ENCODE measurements at regions not wholly inside any gene's neighbourhood (a gene's known extent, or its start where the extent isn't known, plus 50 kb on each side); places are given as distances from the start of the nearest gene placed in this dataset.
"Not testable (repeated sequence)": the region's sequence is repeated elsewhere in the genome, so short reads cannot be mapped to it uniquely, and the experiment has no call there.

- DNase-seq, result not testable (repeated sequence)
Observed at GRCh38 chr2:87660164-87660563, 87.7 kb upstream of the PLGLB2 start.

DNA sequence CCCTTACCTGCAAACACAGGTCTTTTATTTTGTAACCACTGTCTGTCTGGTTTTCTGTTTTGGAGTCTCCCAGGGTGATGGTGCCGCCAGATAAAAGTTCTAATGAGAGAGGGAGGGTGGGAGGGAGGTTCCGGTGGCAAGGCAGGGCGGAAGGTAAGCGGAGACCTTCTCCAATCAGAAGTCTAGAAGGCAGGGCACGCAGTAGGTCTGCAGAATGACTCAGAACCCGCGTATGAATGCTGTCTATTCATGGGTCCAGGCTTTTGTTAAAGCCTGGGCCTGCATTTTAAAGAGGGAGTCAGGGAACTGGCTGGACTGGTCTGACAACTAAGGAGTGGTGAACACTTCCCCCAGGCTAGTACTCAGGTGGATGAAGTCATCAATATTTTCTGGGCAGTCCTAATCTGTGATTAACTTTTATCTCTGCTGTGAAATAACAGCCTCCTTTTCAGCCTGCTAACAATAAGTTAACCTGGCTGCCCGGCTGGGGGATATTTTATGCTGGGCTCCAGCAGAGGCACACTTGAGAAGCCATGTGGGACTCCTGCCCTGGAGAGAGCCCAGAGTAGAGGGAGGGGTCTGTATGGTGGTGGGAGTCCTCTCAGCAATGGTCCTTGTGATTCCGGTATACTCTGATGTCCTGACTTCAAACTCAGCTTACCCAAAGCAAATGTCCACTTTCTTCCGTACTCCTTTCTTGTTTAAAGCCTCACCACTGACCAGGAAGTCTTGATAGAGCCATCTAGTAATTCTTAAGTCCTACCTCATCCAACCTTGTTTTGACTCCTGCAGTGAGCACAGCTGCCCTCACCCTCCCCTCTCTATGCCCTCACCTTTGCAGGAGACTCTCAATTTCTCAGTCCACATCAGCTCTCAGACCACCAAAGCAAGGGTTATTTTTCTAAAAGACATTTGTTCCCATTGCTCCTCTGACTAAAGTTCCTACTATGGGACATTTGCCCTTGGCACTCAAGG is 85.3 kb upstream of the PLGLB2 start:
- DNase-seq, result not testable (repeated sequence)

GRCh38 chr2:87663347-87663746 is 84.5 kb upstream of the PLGLB2 start:
- not testable (repeated sequence) for DNase-seq

- not testable (repeated sequence) for DNase-seq
Observed at GRCh38 chr2:87667027-87667426, 80.9 kb upstream of the PLGLB2 start.

GRCh38 chr2:87668361-87668760 is 79.5 kb upstream of the PLGLB2 start:
- DNase-seq, result not testable (repeated sequence)

DNA sequence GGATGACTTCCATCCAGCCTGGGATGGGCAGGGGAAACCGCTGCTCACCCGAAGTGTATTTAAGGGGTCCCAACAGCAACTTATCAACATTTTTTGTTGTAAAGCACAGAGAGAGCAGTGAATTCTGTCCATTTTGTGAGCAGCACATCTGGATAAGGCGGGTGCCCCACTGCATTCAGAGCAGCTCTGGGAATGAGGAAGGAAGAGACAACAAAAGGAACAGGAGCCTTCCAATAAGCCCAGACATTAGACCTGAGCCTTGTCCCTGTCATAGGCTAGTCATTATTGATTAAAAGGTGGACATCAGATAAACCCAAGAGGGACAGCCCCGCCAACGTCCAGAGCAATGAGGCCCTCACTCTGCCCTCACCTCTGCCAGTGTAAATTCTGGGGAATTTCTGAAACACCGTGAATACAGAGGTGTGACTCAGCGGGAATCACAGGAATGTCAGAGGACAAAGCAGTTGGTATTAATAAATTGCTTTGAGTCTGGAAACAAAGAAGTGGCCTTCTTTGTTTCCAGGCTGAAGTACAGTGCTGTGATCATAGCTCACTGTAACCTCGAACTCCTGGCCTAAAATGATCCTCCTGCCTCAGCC is 78.2 kb upstream of the PLGLB2 start:
- DNase-seq, result not testable (repeated sequence)

DNA sequence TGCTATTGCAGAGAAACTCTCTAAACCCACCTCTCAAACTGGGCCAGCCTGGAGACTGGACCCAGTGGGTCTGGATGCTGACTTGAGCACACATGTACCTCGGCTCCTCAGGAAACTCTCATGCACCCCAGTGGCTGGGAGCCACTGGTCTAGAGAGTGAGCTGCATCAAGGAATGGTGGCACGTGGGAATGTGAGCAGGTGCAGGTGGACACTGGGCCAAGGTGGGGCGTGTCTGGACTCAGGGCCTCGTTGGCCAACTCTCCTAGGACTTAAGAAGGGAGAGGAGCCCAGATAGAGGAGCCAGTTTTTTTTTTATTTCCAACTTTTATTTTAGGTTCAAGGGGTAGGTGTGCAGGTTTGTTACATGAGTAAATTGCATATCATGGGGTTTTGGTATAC is 75.5 kb upstream of the PLGLB2 start:
- not testable (repeated sequence) for DNase-seq

- DNase-seq, result not testable (repeated sequence)
Observed at GRCh38 chr2:87674729-87675128, 73.2 kb upstream of the PLGLB2 start.

DNA sequence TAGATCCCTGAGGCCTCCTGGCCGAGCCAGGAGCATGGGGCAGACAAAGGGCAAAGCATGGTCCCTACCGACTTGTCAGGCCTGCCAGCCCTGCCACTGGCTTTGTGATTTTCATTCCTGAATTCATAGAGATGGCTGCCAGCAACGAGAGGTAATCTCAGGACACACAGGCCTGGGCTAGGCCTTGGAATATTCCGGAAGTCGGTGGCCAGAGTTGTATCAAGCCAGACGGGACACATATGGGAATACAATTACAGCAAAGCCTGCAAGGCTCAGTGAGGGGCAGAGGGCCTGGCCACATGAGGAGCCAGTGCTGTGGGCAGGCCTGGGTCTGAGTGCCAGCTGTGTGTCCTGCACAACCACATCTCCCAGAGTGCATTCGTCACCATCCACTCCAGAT is 72.4 kb upstream of the PLGLB2 start:
- not testable (repeated sequence) for DNase-seq

DNA sequence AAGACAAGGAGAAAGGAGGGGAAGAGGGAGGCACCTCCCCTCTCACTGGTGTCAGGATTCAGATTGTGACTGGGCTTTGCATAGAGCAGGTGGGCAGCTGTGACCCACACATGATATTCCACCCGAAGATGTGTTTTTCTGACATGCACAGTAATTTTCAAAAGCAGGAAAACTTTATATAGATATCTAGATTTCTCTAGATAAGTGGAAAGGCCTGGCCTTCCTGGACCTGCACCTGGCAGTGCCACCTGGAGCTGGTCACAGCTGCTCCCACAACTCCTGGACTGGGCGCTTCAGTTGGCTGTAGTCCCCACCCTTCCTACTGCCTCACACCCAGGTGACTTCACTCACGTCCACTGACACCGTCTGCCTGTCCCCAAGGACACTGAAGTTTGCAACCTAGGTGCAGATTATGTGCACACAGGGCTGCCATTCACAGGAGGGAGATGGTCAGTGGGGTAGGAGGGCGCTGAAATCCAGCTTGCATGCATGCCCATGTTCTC is 70.4 kb upstream of the PLGLB2 start:
- DNase-seq, result not testable (repeated sequence)

- DNase-seq, result not testable (repeated sequence)
Observed at GRCh38 chr2:87678742-87679173, 69.1 kb upstream of the PLGLB2 start.

DNA sequence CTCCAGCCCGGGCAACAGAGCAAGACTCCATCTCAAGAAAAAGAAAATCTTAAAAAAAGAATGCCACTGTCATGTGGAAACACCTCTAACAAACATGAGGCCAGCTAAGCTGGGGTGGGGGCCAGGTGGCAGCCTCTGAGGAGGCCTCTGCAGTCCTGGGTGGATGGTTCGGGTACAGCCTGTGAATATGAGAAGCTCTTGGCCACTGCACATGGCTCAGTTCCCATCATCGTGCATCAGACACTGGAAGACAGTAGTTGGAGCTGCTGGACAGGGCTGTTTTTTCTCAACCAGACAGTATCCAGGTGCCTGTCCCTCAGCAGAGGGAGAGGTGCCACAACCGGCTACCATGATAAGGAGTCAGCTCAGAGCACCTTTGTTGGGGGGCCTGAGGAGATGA is 67.9 kb upstream of the PLGLB2 start:
- not testable (repeated sequence) for DNase-seq

GRCh38 chr2:87680691-87681090 is 67.2 kb upstream of the PLGLB2 start:
- DNase-seq, result not testable (repeated sequence)

- not testable (repeated sequence) for DNase-seq
Observed at GRCh38 chr2:87683451-87683850, 64.4 kb upstream of the PLGLB2 start.

GRCh38 chr2:87683961-87684360 is 63.9 kb upstream of the PLGLB2 start:
- not testable (repeated sequence) for DNase-seq

DNA sequence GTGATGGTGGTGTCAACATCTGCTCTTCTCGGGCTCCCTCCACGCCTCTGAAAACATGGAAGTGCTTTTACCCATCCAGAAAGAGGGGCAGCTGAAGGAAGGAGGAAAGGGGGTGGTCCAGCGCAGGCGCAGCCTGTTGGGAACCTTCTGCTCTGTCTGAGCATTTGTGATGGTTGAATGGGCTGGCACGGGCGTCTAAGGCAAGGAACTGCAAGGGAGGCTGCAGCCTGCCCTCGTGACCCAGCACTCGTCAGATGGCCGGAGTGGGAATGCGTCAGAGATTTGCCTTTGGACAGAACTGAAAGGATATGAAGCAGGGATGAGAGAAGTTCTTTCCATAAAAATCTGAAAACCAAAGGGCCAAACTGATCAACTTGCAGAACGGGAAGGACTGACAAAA is 62.3 kb upstream of the PLGLB2 start:
- DNase-seq, result not testable (repeated sequence)

- not testable (repeated sequence) for DNase-seq
Observed at GRCh38 chr2:87686873-87687549, 60.9 kb upstream of the PLGLB2 start.

DNA sequence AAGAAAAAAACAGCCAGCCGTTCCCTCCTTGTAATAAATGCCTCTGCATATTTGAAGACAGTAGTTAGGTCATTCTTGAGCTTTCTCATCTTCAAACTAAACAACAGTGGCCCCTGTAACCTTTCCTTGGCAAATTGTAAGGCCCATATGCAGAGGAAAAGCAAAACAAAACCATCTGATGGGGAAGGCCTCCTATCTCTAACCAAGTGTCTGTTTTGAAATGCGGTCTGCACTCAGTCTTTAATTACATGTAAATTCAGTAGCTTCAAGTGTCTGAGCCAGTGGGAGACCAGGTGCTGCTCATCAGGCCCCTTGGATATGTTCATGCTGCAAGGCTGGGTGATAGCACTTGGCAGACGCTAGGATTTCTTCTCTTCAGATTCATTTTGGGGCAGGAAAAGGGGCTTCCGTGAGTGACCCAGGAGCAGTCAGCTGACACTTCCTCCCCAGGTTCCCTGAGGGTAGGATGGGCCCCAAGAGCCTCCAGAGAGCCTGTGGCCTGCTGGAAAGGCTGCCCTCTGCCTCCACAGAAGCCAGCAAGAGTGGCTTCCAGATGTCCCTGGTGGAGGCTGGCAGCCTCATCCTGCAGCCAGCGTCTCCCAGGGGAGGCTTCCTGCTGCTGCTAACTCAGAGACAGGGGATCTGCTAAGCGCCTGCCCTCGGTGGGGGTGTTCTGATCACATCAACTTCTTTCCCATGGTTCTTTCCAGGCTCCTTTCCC is 60.2 kb upstream of the PLGLB2 start:
- not testable (repeated sequence) for DNase-seq

- DNase-seq, result not testable (repeated sequence)
Observed at GRCh38 chr2:87691899-87692592, 55.8 kb upstream of the PLGLB2 start.

DNA sequence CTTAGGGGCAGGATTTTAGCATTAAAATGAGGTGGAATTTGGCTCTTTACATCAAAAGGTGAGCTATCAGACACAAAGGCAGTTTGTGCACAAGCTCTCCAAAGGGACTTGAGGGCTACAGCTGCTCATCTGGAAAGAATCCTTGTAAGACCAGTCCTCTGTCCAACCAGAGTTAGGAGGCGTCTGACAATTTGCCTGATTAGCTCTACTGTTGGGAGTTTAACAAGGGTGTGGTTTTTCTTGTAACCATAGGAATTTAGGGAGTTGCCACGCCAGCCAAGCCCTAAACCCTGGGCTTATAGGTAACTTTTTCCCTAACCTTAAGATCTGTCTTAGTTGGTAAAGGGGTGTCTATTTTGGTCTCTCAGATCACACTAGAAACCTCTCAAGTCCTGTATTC is 55.0 kb upstream of the PLGLB2 start:
- not testable (repeated sequence) for DNase-seq

- DNase-seq, result not testable (repeated sequence)
Observed at GRCh38 chr2:87693882-87694281, 54.0 kb upstream of the PLGLB2 start.

All from Kasumi-1 (cell line).